ENCODE measurements at regions not wholly inside any gene's neighbourhood (a gene's known extent, or its start where the extent isn't known, plus 50 kb on each side); places are given as distances from the start of the nearest gene placed in this dataset.

DNA sequence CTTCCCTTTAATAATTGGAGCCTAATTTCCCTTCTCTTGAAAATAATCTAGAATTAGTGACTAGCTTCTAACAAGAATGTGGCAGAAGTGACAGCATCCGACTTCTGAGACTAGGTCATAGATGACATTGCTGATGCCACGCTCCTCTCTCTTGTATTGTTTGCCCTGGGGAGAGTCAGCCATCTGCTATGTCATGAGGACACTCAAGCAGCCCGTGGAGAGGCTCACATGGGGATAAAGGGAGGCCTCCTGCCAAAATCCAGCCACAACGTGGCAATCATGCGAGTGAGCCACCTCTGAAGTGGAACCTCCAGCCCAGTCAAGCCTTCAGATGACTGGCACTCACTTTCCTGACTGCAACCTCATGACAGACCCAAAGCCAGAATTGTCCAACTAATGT is 54.2 kb upstream of the LRRK2 start:
- TF ChIP-seq, protein P1, sequence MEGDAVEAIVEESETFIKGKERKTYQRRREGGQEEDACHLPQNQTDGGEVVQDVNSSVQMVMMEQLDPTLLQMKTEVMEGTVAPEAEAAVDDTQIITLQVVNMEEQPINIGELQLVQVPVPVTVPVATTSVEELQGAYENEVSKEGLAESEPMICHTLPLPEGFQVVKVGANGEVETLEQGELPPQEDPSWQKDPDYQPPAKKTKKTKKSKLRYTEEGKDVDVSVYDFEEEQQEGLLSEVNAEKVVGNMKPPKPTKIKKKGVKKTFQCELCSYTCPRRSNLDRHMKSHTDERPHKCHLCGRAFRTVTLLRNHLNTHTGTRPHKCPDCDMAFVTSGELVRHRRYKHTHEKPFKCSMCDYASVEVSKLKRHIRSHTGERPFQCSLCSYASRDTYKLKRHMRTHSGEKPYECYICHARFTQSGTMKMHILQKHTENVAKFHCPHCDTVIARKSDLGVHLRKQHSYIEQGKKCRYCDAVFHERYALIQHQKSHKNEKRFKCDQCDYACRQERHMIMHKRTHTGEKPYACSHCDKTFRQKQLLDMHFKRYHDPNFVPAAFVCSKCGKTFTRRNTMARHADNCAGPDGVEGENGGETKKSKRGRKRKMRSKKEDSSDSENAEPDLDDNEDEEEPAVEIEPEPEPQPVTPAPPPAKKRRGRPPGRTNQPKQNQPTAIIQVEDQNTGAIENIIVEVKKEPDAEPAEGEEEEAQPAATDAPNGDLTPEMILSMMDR (IDR thresholded peaks at IDR 0.05): no peak
- no peak for TF ChIP-seq POLR2A (IDR thresholded peaks at IDR 0.05)
